ENCODE measurements at regions not wholly inside any gene's neighbourhood (a gene's known extent, or its start where the extent isn't known, plus 50 kb on each side); places are given as distances from the start of the nearest gene placed in this dataset.

GRCh38 chr10:29921071-29921446 is 138.3 kb downstream of the JCAD start:
- WGBS: 69% methylated on average over 7 of the region's 7 CpGs
- no peaks in the 10 kb centered on the region for H3K36me3 ChIP-seq (ENCODE audit: control insufficient read depth in 4 of 4, insufficient read depth in 3 of 4, low read depth in 1 of 4, low read length in 3 of 4)

More at GRCh38 chr10:29921071-29921446, 138.3 kb downstream of the JCAD start:
- Histone ChIP-seq H3K9ac (ENCODE audit: low read depth in 1 of 2, low read length in 2 of 2) (no peak overlapping the region), H3K9me3 (ENCODE audit: control insufficient read depth in 4 of 4, low read length in 3 of 4) (no peaks in the 10 kb centered on the region), H3K4me3 (ENCODE audit: low read depth in 1 of 3, low read length in 3 of 3) (no peak overlapping the region), H3K4me1 (ENCODE audit: control insufficient read depth in 4 of 4, insufficient read depth in 4 of 4, low read length in 3 of 4) (peaks cover 0 to 10% (median 2%) of the 10 kb centered on the region in 4 donors), H3K27me3 (ENCODE audit: control insufficient read depth in 4 of 4, insufficient read depth in 4 of 4, low read length in 3 of 4) (no peaks in the 10 kb centered on the region), H3K27ac (ENCODE audit: low read depth in 1 of 2, low read length in 2 of 2) (no peak overlapping the region)
- no peak for DNase-seq (ENCODE audit: low spot score)
- TF ChIP-seq HNF4G (IDR thresholded peaks at IDR 0.05) (no peak), GABPA (IDR thresholded peaks at IDR 0.05 in 1 of 2, conservative IDR thresholded peaks at IDR 0.05 in 1 of 2) (no peak), SP1 (IDR thresholded peaks at IDR 0.05) (no peak), YY1 (IDR thresholded peaks at IDR 0.05) (no peak), ZBTB33 (IDR thresholded peaks at IDR 0.05) (no peak), EGR1 (IDR thresholded peaks at IDR 0.05; ENCODE audit: low read depth in 2 of 2) (no peak), FOXA1 (IDR thresholded peaks at IDR 0.05) (no peak), NR2F2 (IDR thresholded peaks at IDR 0.05) (no peak), TAF1 (conservative IDR thresholded peaks at IDR 0.05) (no peak), MAX (IDR thresholded peaks at IDR 0.05) (no peak), RXRA (IDR thresholded peaks at IDR 0.05) (no peak), JUND (IDR thresholded peaks at IDR 0.05) (no peak), RAD21 (IDR thresholded peaks at IDR 0.05) (no peak), FOXA2 (IDR thresholded peaks at IDR 0.05) (no peak), HNF4A (conservative IDR thresholded peaks at IDR 0.05) (no peak)
- TF ChIP-seq, protein P1, sequence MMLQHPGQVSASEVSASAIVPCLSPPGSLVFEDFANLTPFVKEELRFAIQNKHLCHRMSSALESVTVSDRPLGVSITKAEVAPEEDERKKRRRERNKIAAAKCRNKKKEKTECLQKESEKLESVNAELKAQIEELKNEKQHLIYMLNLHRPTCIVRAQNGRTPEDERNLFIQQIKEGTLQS (IDR thresholded peaks at IDR 0.05): no peak
- TF ChIP-seq, protein P2, sequence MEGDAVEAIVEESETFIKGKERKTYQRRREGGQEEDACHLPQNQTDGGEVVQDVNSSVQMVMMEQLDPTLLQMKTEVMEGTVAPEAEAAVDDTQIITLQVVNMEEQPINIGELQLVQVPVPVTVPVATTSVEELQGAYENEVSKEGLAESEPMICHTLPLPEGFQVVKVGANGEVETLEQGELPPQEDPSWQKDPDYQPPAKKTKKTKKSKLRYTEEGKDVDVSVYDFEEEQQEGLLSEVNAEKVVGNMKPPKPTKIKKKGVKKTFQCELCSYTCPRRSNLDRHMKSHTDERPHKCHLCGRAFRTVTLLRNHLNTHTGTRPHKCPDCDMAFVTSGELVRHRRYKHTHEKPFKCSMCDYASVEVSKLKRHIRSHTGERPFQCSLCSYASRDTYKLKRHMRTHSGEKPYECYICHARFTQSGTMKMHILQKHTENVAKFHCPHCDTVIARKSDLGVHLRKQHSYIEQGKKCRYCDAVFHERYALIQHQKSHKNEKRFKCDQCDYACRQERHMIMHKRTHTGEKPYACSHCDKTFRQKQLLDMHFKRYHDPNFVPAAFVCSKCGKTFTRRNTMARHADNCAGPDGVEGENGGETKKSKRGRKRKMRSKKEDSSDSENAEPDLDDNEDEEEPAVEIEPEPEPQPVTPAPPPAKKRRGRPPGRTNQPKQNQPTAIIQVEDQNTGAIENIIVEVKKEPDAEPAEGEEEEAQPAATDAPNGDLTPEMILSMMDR (IDR thresholded peaks at IDR 0.05; ENCODE audit: low read depth, low read length, missing input control): no peak
- TF ChIP-seq, protein P3, sequence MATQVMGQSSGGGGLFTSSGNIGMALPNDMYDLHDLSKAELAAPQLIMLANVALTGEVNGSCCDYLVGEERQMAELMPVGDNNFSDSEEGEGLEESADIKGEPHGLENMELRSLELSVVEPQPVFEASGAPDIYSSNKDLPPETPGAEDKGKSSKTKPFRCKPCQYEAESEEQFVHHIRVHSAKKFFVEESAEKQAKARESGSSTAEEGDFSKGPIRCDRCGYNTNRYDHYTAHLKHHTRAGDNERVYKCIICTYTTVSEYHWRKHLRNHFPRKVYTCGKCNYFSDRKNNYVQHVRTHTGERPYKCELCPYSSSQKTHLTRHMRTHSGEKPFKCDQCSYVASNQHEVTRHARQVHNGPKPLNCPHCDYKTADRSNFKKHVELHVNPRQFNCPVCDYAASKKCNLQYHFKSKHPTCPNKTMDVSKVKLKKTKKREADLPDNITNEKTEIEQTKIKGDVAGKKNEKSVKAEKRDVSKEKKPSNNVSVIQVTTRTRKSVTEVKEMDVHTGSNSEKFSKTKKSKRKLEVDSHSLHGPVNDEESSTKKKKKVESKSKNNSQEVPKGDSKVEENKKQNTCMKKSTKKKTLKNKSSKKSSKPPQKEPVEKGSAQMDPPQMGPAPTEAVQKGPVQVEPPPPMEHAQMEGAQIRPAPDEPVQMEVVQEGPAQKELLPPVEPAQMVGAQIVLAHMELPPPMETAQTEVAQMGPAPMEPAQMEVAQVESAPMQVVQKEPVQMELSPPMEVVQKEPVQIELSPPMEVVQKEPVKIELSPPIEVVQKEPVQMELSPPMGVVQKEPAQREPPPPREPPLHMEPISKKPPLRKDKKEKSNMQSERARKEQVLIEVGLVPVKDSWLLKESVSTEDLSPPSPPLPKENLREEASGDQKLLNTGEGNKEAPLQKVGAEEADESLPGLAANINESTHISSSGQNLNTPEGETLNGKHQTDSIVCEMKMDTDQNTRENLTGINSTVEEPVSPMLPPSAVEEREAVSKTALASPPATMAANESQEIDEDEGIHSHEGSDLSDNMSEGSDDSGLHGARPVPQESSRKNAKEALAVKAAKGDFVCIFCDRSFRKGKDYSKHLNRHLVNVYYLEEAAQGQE (IDR thresholded peaks at IDR 0.05): no peak
